ENCODE measurements at regions not wholly inside any gene's neighbourhood (a gene's known extent, or its start where the extent isn't known, plus 50 kb on each side); places are given as distances from the start of the nearest gene placed in this dataset.
A peak's percentile ranks its signal among the peaks of the same experiment; 100 is the strongest.

DNA sequence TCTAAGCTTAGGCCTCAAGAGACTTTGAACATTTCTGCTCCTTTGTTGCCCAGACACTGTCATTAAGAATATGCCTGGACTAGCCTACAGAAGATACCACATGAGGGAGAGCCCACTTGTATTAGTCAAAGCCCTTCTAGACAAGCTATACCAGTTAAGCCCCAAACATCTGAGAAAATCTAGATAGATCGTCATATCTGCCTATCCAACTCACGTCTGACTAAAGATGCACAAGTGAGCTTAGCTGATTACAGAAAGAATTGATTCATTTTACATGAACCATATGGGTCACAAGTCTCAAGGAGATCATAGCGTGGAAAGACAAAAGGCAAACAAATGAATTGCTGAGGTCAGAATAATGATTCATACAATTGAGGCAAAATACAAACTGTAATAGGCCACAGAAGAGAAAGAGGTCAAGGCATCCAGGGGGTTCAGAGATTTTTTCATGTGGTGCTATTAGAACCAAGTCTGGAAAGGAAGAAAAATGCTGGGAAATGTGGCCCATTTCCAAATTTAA is 1155.5 kb upstream of the TENM4 start:
- 87% methylated on average over 3 of the region's 3 CpGs for WGBS
- no peak overlapping the region for H3K23ac ChIP-seq (ENCODE audit: low read length in 2 of 2)
- H3K18ac ChIP-seq (ENCODE audit: low read depth in 1 of 2, low read length in 2 of 2): no peak overlapping the region
- H3K4me3 ChIP-seq (ENCODE audit: insufficient read depth in 1 of 2, low read depth in 1 of 2, low read length in 2 of 2): no peak overlapping the region
- H2BK12ac ChIP-seq (ENCODE audit: low read length in 2 of 2): no peak overlapping the region
- H4K8ac ChIP-seq (ENCODE audit: low read length): no peak overlapping the region
- no peak overlapping the region for H2BK5ac ChIP-seq (ENCODE audit: low read depth, low read length, poor library complexity, severe bottlenecking)
- H3K79me1 ChIP-seq (replicated peaks; ENCODE audit: low read length, poor library complexity, severe bottlenecking): no peaks in the 10 kb centered on the region
- H4K91ac ChIP-seq (ENCODE audit: low read length): no peak overlapping the region
- no peak overlapping the region for H2AK5ac ChIP-seq (ENCODE audit: low read length, severe bottlenecking)
- H3K27ac ChIP-seq (ENCODE audit: low read length, poor library complexity, severe bottlenecking): no peak overlapping the region
- H2BK120ac ChIP-seq (ENCODE audit: low read depth, low read length): no peak overlapping the region
- H3K4me1 ChIP-seq (ENCODE audit: control insufficient read depth, insufficient read depth, low read depth, low read length): no peaks in the 10 kb centered on the region
- no peak overlapping the region for H3K4me2 ChIP-seq (ENCODE audit: low read length, poor library complexity, severe bottlenecking)
- H3K9me3 ChIP-seq (ENCODE audit: control insufficient read depth, low read length): no peaks in the 10 kb centered on the region
- H3K4ac ChIP-seq (ENCODE audit: low read depth in 1 of 2, low read length in 2 of 2): peak overlapping the region in 1 of 2 experiments; percentile 26
- no peak overlapping the region for H2AFZ ChIP-seq (ENCODE audit: low read depth, low read length)
- H3K27me3 ChIP-seq (ENCODE audit: control insufficient read depth in 1 of 2, insufficient read depth in 1 of 2, low read length in 2 of 2): no peaks in the 10 kb centered on the region
- H3K36me3 ChIP-seq (ENCODE audit: control insufficient read depth in 1 of 2, insufficient read depth in 2 of 2, low read depth in 1 of 2, low read length in 2 of 2): no peaks in the 10 kb centered on the region
- no peak overlapping the region for H3K9ac ChIP-seq (ENCODE audit: low read length)
- no peak overlapping the region for H2BK15ac ChIP-seq (ENCODE audit: low read depth, poor library complexity, severe bottlenecking)
- H3K14ac ChIP-seq (ENCODE audit: low read length in 2 of 2): no peak overlapping the region
- no peak for DNase-seq

DNA sequence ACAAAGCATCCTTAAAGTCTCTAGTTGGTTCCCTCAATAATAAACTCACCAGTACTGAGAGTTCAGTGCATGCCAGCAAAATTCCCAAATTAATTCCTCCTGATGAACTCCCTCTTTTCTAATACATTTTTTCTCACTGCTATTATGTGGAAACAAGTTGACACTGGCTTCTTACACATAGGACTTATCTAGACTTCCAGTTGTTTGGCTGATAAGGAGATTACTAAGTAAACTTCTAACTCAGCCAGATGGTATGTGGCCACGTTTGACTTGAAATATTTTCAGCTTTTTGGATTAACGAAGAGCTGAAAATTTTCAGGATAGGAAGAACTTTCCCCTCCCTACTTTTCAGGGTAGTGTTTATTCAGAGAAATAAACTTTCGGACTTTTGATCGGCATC is 1154.2 kb upstream of the TENM4 start:
- H3K4ac ChIP-seq (ENCODE audit: low read depth in 1 of 2, low read length in 2 of 2): no peak overlapping the region
- no peak overlapping the region for H2AK5ac ChIP-seq (ENCODE audit: low read length, severe bottlenecking)
- no peak overlapping the region for H4K91ac ChIP-seq (ENCODE audit: low read length)
- no peaks in the 10 kb centered on the region for H3K9me3 ChIP-seq (ENCODE audit: control insufficient read depth, low read length)
- peak; percentile 75 for DNase-seq
- no peak overlapping the region for H3K4me2 ChIP-seq (ENCODE audit: low read length, poor library complexity, severe bottlenecking)
- H3K27me3 ChIP-seq (ENCODE audit: control insufficient read depth in 1 of 2, insufficient read depth in 1 of 2, low read length in 2 of 2): no peaks in the 10 kb centered on the region
- H2AFZ ChIP-seq (ENCODE audit: low read depth, low read length): no peak overlapping the region
- WGBS: 0% methylated on average over 2 of the region's 4 CpGs
- no peak overlapping the region for H4K8ac ChIP-seq (ENCODE audit: low read length)
- no peak overlapping the region for H2BK12ac ChIP-seq (ENCODE audit: low read length in 2 of 2)
- H3K14ac ChIP-seq (ENCODE audit: low read length in 2 of 2): no peak overlapping the region
- H3K4me1 ChIP-seq (ENCODE audit: control insufficient read depth, insufficient read depth, low read depth, low read length): no peaks in the 10 kb centered on the region
- no peaks in the 10 kb centered on the region for H3K79me1 ChIP-seq (replicated peaks; ENCODE audit: low read length, poor library complexity, severe bottlenecking)
- no peak overlapping the region for H2BK5ac ChIP-seq (ENCODE audit: low read depth, low read length, poor library complexity, severe bottlenecking)
- H2BK120ac ChIP-seq (ENCODE audit: low read depth, low read length): no peak overlapping the region
- no peak overlapping the region for H3K4me3 ChIP-seq (ENCODE audit: insufficient read depth in 1 of 2, low read depth in 1 of 2, low read length in 2 of 2)
- H2BK15ac ChIP-seq (ENCODE audit: low read depth, poor library complexity, severe bottlenecking): no peak overlapping the region
- H3K27ac ChIP-seq (ENCODE audit: low read length, poor library complexity, severe bottlenecking): no peak overlapping the region
- H3K9ac ChIP-seq (ENCODE audit: low read length): no peak overlapping the region
- no peaks in the 10 kb centered on the region for H3K36me3 ChIP-seq (ENCODE audit: control insufficient read depth in 1 of 2, insufficient read depth in 2 of 2, low read depth in 1 of 2, low read length in 2 of 2)
- H3K23ac ChIP-seq (ENCODE audit: low read length in 2 of 2): no peak overlapping the region
- no peak overlapping the region for H3K18ac ChIP-seq (ENCODE audit: low read depth in 1 of 2, low read length in 2 of 2)

DNA sequence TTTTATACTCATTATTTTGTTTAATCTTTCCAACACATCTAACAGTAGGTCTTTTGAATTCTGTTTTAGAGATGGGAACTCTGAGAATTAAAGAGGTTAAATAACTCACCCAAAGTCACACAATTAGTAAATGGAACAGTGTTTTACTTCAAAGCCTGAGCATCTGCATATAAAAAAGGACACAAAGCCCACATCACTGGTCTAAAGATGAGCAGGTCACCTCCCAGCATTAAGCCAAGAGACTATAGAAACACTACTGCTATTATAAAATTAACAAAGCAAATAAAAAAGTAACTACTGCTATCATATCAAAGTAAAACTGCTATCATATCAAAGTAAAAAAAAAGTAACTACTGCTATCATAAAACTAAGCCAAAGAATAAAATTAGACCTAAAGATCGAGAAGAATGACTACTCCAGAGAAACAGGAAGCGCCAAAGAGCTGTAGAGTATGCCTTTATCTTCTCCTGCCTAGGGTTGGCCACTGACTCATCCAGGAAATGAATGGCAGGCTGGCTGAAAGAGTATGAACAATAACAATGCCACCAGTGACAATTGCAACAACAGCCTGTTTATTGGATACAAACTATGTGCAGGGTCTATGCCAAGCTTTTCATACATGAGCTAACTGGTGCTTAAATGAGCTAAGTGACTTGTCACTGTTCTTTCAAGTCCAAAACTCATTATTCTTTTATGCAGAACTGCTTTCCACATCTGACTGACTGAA is 1153.0 kb upstream of the TENM4 start:
- H3K79me1 ChIP-seq (replicated peaks; ENCODE audit: low read length, poor library complexity, severe bottlenecking): no peaks in the 10 kb centered on the region
- no peaks in the 10 kb centered on the region for H3K9me3 ChIP-seq (ENCODE audit: control insufficient read depth, low read length)
- no peak overlapping the region for H2AK5ac ChIP-seq (ENCODE audit: low read length, severe bottlenecking)
- WGBS: 13% methylated on average over 2 of the region's 2 CpGs
- no peak overlapping the region for H2BK5ac ChIP-seq (ENCODE audit: low read depth, low read length, poor library complexity, severe bottlenecking)
- H3K27ac ChIP-seq (ENCODE audit: low read length, poor library complexity, severe bottlenecking): no peak overlapping the region
- H3K18ac ChIP-seq (ENCODE audit: low read depth in 1 of 2, low read length in 2 of 2): no peak overlapping the region
- no peaks in the 10 kb centered on the region for H3K4me1 ChIP-seq (ENCODE audit: control insufficient read depth, insufficient read depth, low read depth, low read length)
- H2BK120ac ChIP-seq (ENCODE audit: low read depth, low read length): peak overlapping the region; percentile 34
- H3K9ac ChIP-seq (ENCODE audit: low read length): no peak overlapping the region
- H3K4me3 ChIP-seq (ENCODE audit: insufficient read depth in 1 of 2, low read depth in 1 of 2, low read length in 2 of 2): no peak overlapping the region
- no peak overlapping the region for H2BK15ac ChIP-seq (ENCODE audit: low read depth, poor library complexity, severe bottlenecking)
- no peak overlapping the region for H3K14ac ChIP-seq (ENCODE audit: low read length in 2 of 2)
- H3K4me2 ChIP-seq (ENCODE audit: low read length, poor library complexity, severe bottlenecking): no peak overlapping the region
- no peaks in the 10 kb centered on the region for H3K36me3 ChIP-seq (ENCODE audit: control insufficient read depth in 1 of 2, insufficient read depth in 2 of 2, low read depth in 1 of 2, low read length in 2 of 2)
- no peak overlapping the region for H4K8ac ChIP-seq (ENCODE audit: low read length)
- no peak overlapping the region for H2BK12ac ChIP-seq (ENCODE audit: low read length in 2 of 2)
- no peak overlapping the region for H3K4ac ChIP-seq (ENCODE audit: low read depth in 1 of 2, low read length in 2 of 2)
- DNase-seq: peak; percentile 80
- H3K23ac ChIP-seq (ENCODE audit: low read length in 2 of 2): no peak overlapping the region
- no peaks in the 10 kb centered on the region for H3K27me3 ChIP-seq (ENCODE audit: control insufficient read depth in 1 of 2, insufficient read depth in 1 of 2, low read length in 2 of 2)
- H2AFZ ChIP-seq (ENCODE audit: low read depth, low read length): no peak overlapping the region
- no peak overlapping the region for H4K91ac ChIP-seq (ENCODE audit: low read length)

GRCh38 chr11:80592546-80592945 is 1151.7 kb upstream of the TENM4 start:
- Histone ChIP-seq H3K9me3 (ENCODE audit: control insufficient read depth, low read length) (no peaks in the 10 kb centered on the region), H3K14ac (ENCODE audit: low read length in 2 of 2) (no peak overlapping the region), H3K27me3 (ENCODE audit: control insufficient read depth in 1 of 2, insufficient read depth in 1 of 2, low read length in 2 of 2) (no peaks in the 10 kb centered on the region), H3K23ac (ENCODE audit: low read length in 2 of 2) (no peak overlapping the region), H2AFZ (ENCODE audit: low read depth, low read length) (no peak overlapping the region), H3K79me1 (replicated peaks; ENCODE audit: low read length, poor library complexity, severe bottlenecking) (no peaks in the 10 kb centered on the region), H3K18ac (ENCODE audit: low read depth in 1 of 2, low read length in 2 of 2) (no peak overlapping the region), H3K36me3 (ENCODE audit: control insufficient read depth in 1 of 2, insufficient read depth in 2 of 2, low read depth in 1 of 2, low read length in 2 of 2) (no peaks in the 10 kb centered on the region), H2BK5ac (ENCODE audit: low read depth, low read length, poor library complexity, severe bottlenecking) (no peak overlapping the region), H4K91ac (ENCODE audit: low read length) (no peak overlapping the region), H3K4me2 (ENCODE audit: low read length, poor library complexity, severe bottlenecking) (no peak overlapping the region), H2BK120ac (ENCODE audit: low read depth, low read length) (no peak overlapping the region), H4K8ac (ENCODE audit: low read length) (no peak overlapping the region), H3K9ac (ENCODE audit: low read length) (no peak overlapping the region), H2BK12ac (ENCODE audit: low read length in 2 of 2) (no peak overlapping the region), H3K4me3 (ENCODE audit: insufficient read depth in 1 of 2, low read depth in 1 of 2, low read length in 2 of 2) (no peak overlapping the region), H3K4ac (ENCODE audit: low read depth in 1 of 2, low read length in 2 of 2) (no peak overlapping the region), H2BK15ac (ENCODE audit: low read depth, poor library complexity, severe bottlenecking) (no peak overlapping the region), H3K4me1 (ENCODE audit: control insufficient read depth, insufficient read depth, low read depth, low read length) (no peaks in the 10 kb centered on the region), H3K27ac (ENCODE audit: low read length, poor library complexity, severe bottlenecking) (no peak overlapping the region), H2AK5ac (ENCODE audit: low read length, severe bottlenecking) (no peak overlapping the region)
- 94% methylated on average over 1 of the region's 4 CpGs for WGBS
- peak; percentile 52 for DNase-seq
